Fibroblast of lung (primary cell): ENCODE measurements at regions not wholly inside any gene's neighbourhood (a gene's known extent, or its start where the extent isn't known, plus 50 kb on each side); places are given as distances from the start of the nearest gene placed in this dataset.

Experiments
- EZH2 ChIP-seq: IDR thresholded peaks from 2 replicates; pipeline ENCODE4 v1.5.1; 2012; ENCODE audit warnings: low read length, control low read depth, mild to moderate bottlenecking; ENCODE audit errors: missing control alignments
- TF ChIP-seq, protein P1 (sequence below), 2 donors: IDR thresholded peaks in 1 of 2; conservative IDR thresholded peaks in 1 of 2; 1 replicate in 1 of 2; 2 replicates in 1 of 2; pipeline ENCODE4 v1.5.1; 2011 to 2012; ENCODE audit warnings: low read length in 2 of 2, control low read depth in 1 of 2, inconsistent platforms in 1 of 2, low read depth in 1 of 2, mild to moderate bottlenecking in 1 of 2

DNA sequence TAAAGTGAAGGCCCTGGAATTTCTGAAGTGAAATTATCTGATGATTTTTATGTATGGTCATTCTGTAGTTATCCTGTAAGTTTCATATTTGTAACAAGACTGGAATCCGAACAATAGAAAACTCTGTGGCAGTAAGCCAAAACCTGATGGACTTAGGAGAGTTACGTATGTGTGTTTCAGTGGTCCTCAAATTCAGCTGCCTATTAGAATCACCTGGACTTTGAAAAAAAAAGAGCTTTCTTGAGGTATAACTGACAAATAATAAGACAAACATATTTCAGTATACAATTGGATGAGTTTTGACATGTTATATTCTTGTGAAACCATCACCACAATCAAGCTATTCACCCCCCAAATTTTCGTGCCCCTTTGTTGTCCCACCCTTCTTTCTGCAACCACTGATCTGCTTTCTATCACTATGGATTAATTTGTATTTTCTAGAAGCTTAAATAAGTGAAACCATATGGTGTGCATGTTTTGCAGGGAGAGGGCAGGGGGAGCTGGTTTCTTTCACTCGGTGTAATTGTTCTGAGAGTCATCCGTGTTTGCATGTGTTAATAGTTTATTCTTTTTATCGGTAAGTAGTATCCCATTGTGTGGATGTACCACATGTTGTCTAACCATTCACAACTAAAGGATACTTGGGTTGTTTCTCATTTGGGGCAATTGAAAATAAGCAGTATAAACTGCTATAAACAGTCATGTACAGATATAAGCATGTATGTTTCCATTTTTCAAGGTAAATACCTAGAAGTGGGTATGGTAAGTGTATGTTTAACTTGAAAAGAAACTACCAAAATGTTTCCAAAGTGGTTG, 50.2 kb upstream of the EML4 start:
- TF ChIP-seq, protein P1, sequence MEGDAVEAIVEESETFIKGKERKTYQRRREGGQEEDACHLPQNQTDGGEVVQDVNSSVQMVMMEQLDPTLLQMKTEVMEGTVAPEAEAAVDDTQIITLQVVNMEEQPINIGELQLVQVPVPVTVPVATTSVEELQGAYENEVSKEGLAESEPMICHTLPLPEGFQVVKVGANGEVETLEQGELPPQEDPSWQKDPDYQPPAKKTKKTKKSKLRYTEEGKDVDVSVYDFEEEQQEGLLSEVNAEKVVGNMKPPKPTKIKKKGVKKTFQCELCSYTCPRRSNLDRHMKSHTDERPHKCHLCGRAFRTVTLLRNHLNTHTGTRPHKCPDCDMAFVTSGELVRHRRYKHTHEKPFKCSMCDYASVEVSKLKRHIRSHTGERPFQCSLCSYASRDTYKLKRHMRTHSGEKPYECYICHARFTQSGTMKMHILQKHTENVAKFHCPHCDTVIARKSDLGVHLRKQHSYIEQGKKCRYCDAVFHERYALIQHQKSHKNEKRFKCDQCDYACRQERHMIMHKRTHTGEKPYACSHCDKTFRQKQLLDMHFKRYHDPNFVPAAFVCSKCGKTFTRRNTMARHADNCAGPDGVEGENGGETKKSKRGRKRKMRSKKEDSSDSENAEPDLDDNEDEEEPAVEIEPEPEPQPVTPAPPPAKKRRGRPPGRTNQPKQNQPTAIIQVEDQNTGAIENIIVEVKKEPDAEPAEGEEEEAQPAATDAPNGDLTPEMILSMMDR (conservative IDR thresholded peaks at IDR 0.05 in 1 of 2, IDR thresholded peaks at IDR 0.05 in 1 of 2; ENCODE audit: low read depth in 1 of 2, low read length in 2 of 2): no peak
- TF ChIP-seq EZH2: no peak
